GM21447 (cell line): ENCODE measurements at regions not wholly inside any gene's neighbourhood (a gene's known extent, or its start where the extent isn't known, plus 50 kb on each side); places are given as distances from the start of the nearest gene placed in this dataset.
"Not testable (repeated sequence)": the region's sequence is repeated elsewhere in the genome, so short reads cannot be mapped to it uniquely, and the experiment has no call there.

Experiments
- ATAC-seq: cut with Tn5 transposase; IDR thresholded peaks from one replicate; pipeline ENCODE4 v1.9.1; 2021; ENCODE audit not compliant: unreplicated experiment

DNA sequence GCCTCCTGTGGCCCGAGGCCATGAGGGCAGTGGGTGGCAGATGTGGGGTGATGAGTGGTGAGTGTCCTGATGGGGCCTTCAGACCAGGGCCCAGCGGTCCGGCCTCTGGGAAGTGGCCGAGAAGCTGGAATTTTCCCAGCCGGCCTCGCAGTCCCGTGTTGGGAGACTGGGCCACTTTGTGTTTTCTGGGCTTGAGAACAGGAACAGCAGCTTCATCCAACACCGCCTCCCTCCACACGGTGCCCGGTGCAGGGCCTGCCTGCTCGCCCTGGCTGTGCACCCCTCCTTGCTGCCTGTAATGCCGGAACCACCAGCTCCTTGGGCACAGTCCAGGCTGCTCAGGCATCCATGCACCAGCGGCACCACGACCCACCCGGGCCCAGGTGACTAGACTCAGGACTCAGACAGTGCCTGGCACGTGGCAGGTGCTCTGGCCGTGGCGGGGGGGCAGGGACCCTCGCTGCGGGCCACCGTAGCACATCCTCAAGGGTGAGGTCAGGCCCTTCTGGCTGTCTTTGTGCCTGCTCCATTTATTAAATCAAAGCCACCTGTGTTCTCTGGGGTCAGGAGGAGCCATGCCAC is 194.7 kb downstream of the BANP start:
- not testable (repeated sequence) for ATAC-seq

GRCh38 chr16:88148078-88148477 is 196.8 kb downstream of the BANP start:
- ATAC-seq = not testable (repeated sequence)

GRCh38 chr16:88148682-88149081 is 197.4 kb downstream of the BANP start:
- ATAC-seq = not testable (repeated sequence)

GRCh38 chr16:88149158-88149603 is 197.9 kb downstream of the BANP start:
- not testable (repeated sequence) for ATAC-seq

DNA sequence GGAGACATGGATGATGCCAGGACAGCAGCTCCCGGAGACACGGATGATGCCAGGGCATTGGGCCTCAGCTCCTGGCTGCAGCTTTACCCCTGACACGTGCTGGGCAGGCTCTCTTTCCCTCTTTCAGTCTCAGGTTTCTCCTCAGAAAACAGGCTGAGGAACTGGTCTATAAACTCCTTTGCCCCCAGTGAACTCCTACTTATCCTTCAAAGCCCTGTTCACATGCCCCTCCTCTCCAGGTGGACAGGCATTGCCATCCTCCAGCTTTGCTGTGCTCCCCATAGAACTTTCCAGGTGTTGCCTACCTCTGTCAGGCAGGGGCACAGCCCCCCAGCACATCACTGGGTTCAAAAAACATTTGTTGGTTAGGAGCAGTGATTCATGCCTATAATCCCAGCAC is 198.4 kb downstream of the BANP start:
- ATAC-seq = not testable (repeated sequence)

- not testable (repeated sequence) for ATAC-seq
These were observed 199.4 kb downstream of the BANP start for GRCh38 chr16:88150456-88151128.

GRCh38 chr16:88151129-88151499 is 199.9 kb downstream of the BANP start:
- not testable (repeated sequence) for ATAC-seq

- ATAC-seq = not testable (repeated sequence)
These were observed 200.9 kb downstream of the BANP start for GRCh38 chr16:88151859-88152843.

DNA sequence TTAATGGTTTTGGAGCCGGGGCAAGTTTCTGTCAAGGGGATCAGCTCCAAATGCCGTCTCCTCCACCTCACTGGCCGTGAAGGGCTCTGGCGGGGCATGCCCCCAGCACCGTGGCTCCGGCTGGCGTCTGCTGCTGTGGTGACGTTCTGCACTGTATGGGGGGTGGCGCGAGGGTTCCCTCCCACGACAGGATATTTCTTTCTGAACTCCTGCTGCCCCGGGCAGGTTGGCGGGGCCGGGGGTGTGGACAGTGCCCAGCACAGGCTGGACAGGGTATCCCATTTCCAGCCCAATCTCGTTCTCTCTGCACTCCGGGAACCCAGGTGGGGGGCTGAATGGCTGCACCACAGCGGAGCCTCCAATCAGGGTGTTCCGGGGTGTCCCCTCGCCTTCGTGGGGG is 201.6 kb downstream of the BANP start:
- ATAC-seq = not testable (repeated sequence)

DNA sequence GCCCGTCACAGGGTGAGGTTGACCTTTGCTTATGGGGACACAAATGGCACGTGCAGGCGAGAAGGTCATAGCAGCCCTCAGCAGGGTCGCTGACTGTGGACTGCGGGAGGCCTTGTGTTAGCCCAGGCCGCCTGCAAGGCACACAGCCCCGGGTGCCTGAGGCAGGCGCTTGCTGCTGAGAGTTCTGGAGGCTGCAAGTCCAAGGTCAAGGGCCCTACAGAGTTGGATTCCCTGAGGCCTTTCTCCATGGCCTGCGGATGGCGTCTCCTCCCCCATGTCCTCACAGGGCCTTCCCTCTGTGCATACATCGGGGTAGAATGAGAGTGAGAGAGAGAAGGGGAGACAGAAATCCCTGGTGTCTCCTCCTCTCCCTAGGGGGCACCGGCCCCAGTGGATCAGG is 202.3 kb downstream of the BANP start:
- not testable (repeated sequence) for ATAC-seq

DNA sequence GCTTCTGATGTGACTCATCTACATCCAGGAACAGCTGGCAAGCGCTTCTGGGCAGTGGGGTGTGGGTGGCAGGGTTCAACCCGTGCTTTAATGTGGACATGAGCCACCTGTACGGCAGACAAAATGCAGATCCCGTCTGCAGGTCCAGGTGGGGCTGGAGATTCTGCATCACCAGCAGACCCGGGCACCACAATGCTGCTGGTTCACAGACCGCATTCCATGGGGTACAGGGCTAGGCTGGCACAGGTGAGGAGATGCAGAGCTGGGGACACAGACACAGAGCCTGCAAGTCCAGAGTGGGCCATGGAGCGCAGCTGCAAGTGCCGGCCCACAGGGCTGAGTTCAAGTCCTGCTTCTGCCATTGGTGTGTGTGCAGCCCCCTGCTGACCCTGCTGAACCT is 203.7 kb downstream of the BANP start:
- not testable (repeated sequence) for ATAC-seq

GRCh38 chr16:88155681-88156080 is 204.4 kb downstream of the BANP start:
- not testable (repeated sequence) for ATAC-seq

DNA sequence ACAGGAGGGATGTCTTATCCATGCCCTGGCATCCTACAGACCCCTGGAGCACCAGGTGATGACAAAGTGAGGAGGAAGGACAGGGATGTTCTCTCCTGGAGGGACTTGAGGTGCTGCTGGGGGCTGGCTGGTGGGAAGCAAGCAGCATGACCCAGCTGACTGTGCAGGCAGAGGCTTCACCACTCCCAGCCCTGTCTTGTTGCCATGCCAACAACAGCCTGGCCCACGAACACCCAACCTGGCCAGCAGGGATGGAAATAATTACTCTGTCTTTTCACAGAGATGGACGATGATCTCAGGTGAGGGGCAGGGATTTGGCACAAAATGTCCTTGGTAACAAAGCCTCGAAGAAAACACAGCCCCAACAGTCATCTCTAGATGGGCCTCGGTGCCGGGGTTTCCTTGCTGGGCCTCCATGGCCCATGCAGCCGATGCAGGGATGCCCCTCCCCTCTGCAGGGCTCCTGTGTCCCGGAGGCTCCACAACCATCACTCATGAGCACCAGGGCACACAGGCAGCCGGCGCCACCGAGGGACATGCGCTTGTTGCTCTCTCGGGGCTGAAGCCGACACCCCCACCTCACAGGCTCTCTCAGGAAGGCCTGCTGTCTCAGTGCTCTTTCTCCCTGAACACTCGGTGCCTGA is 205.5 kb downstream of the BANP start:
- ATAC-seq = not testable (repeated sequence)

- not testable (repeated sequence) for ATAC-seq
These were observed 206.5 kb downstream of the BANP start for GRCh38 chr16:88157686-88158085.

- ATAC-seq = not testable (repeated sequence)
These were observed 207.2 kb downstream of the BANP start for GRCh38 chr16:88158256-88159045.

DNA sequence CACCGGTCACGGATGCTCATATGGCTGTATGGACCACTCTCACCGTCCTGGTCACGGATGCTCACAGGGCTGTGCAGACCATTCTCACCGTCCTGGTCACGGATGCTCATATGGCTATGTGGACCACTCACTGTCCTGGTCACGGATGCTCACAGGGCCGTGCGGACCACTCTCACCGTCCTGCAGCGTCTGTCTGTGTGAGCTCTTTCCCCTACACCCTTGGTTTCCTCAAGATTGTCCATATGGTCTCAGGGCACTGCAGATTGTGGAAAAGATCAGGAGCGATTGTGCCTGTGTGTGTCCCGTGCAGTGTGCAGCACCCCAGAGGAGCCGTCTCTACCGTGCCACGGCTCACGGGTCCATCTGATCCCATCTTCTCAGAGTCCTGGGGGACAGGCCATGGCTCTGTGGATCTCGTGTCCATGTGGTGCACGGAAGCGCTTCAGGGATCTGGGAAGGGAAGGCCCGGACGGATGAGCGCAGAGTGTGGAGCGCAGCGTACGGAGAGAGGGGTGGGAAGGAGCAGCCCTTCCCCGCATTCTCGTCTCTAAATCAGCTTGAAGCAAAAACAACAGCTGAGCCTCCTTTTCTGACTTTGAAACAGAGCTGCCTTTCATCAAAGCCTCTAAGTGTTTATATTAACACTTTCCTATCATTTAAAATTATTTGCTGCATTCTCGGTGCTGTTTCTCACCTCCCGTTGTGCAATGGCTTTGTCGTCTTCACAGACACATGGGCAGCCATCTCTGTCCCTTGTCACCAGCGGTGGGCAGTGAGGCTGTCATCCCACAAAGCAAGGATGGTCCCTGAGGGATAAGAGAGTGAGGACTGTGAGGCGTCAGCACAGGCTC is 208.0 kb downstream of the BANP start:
- not testable (repeated sequence) for ATAC-seq

- not testable (repeated sequence) for ATAC-seq
These were observed 208.7 kb downstream of the BANP start for GRCh38 chr16:88159897-88160335.

DNA sequence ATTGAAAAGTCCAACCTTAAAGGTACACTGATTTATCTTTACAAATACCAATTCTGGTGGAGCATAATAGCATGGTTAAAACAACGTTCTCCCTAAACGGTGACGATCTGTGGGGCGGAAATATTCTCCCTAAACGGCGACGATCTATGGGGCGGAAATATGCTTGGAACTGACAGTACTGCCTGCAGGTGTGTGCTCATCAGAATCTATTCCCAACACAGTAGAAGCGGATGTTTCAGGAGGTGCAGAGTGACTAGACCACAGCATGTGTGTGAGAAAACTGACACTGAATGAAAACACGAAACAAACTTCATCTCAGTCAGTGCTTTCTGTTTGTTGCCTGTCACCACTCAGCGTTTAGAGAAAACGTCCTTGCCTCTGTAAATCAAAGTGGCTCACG is 210.0 kb downstream of the BANP start:
- not testable (repeated sequence) for ATAC-seq

GRCh38 chr16:88161623-88162275 is 210.5 kb downstream of the BANP start:
- ATAC-seq = not testable (repeated sequence)
